ENCODE measurements at regions not wholly inside any gene's neighbourhood (a gene's known extent, or its start where the extent isn't known, plus 50 kb on each side); places are given as distances from the start of the nearest gene placed in this dataset.
"Not testable (repeated sequence)": the region's sequence is repeated elsewhere in the genome, so short reads cannot be mapped to it uniquely, and the experiment has no call there.

GRCh38 chr6:84944926-84945325, 180.5 kb upstream of the TBX18 start:
- H3K27ac Mint-ChIP-seq (ENCODE audit: low read depth); ATAC-seq (replicated peaks; ENCODE audit: extremely low read depth, poor library complexity, severe bottlenecking); H3K4me3 Mint-ChIP-seq; H3K36me3 Mint-ChIP-seq (ENCODE audit: insufficient read depth); H3K27me3 Mint-ChIP-seq; DNase-seq (ENCODE audit: low spot score in 2 of 2); H3K4me1 Mint-ChIP-seq: not testable (repeated sequence)
- H3K9me3 Mint-ChIP-seq = peaks cover 26% of the 10 kb centered on the region

GRCh38 chr6:84943905-84944304, 179.5 kb upstream of the TBX18 start:
- no peaks in the 10 kb centered on the region for H3K36me3 Mint-ChIP-seq (ENCODE audit: insufficient read depth)
- H3K27me3 Mint-ChIP-seq = no peaks in the 10 kb centered on the region
- no peak overlapping the region for H3K4me3 Mint-ChIP-seq
- peaks cover 29% of the 10 kb centered on the region for H3K9me3 Mint-ChIP-seq
- no peaks in the 10 kb centered on the region for H3K4me1 Mint-ChIP-seq
- no peak for DNase-seq (ENCODE audit: low spot score in 2 of 2)
- no peak for ATAC-seq (replicated peaks; ENCODE audit: extremely low read depth, poor library complexity, severe bottlenecking)
- no peak overlapping the region for H3K27ac Mint-ChIP-seq (ENCODE audit: low read depth)

DNA sequence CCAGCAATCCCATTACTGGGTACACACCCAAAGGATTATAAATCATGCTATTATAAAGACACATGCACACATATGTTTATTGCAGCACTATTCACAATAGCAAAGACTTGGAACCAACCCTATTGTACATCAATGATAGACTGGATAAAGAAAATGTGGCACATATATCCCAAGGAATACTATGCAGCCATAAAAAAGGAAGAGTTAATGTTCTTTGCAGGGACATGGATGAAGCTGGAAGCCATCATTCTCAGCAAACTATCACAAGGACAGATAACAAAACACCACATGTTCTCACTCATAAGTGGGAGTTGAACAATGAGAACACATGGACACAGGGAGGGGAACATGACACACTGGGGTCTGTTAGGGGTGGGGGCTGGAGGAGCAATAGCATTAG, 177.2 kb upstream of the TBX18 start:
- not testable (repeated sequence) for DNase-seq (ENCODE audit: low spot score in 2 of 2); H3K27ac Mint-ChIP-seq (ENCODE audit: low read depth); H3K27me3 Mint-ChIP-seq; H3K4me3 Mint-ChIP-seq; ATAC-seq (replicated peaks; ENCODE audit: extremely low read depth, poor library complexity, severe bottlenecking); H3K36me3 Mint-ChIP-seq (ENCODE audit: insufficient read depth); H3K4me1 Mint-ChIP-seq
- H3K9me3 Mint-ChIP-seq = peaks cover 35% of the 10 kb centered on the region

DNA sequence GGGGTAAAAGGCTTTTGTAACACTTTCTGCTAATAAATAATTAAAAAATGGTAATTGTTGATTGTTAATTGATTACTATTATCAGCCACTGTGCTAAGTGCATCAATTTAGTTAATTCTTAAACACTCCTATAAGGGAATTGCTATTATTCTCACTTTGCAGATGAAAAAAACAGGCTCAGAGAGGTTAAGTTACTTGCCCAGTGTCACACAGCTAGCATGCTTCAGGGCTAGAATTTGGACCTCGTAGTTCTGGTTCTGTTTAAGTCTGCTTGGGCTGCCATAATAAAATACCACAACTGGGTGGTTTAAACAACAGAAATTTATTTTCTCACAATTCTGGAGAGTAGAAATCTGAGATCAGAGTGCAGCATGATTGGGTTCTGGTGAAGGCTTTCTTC, 164.8 kb upstream of the TBX18 start:
- Mint-ChIP-seq H3K4me1 (no peaks in the 10 kb centered on the region), H3K9me3 (no peaks in the 10 kb centered on the region), H3K27ac (ENCODE audit: low read depth) (no peak overlapping the region), H3K36me3 (ENCODE audit: insufficient read depth) (no peaks in the 10 kb centered on the region), H3K4me3 (no peak overlapping the region), H3K27me3 (no peaks in the 10 kb centered on the region)
- DNase-seq (ENCODE audit: low spot score in 2 of 2) (no peak), ATAC-seq (replicated peaks; ENCODE audit: extremely low read depth, poor library complexity, severe bottlenecking) (no peak)

- no peaks in the 10 kb centered on the region for H3K4me1 Mint-ChIP-seq
- no peak for DNase-seq (ENCODE audit: low spot score in 2 of 2)
- no peaks in the 10 kb centered on the region for H3K36me3 Mint-ChIP-seq (ENCODE audit: insufficient read depth)
- H3K27me3 Mint-ChIP-seq = no peaks in the 10 kb centered on the region
- no peak for ATAC-seq (replicated peaks; ENCODE audit: extremely low read depth, poor library complexity, severe bottlenecking)
- H3K4me3 Mint-ChIP-seq = no peak overlapping the region
- no peak overlapping the region for H3K27ac Mint-ChIP-seq (ENCODE audit: low read depth)
- no peaks in the 10 kb centered on the region for H3K9me3 Mint-ChIP-seq
These were observed 163.2 kb upstream of the TBX18 start for GRCh38 chr6:84927551-84927950.

DNA sequence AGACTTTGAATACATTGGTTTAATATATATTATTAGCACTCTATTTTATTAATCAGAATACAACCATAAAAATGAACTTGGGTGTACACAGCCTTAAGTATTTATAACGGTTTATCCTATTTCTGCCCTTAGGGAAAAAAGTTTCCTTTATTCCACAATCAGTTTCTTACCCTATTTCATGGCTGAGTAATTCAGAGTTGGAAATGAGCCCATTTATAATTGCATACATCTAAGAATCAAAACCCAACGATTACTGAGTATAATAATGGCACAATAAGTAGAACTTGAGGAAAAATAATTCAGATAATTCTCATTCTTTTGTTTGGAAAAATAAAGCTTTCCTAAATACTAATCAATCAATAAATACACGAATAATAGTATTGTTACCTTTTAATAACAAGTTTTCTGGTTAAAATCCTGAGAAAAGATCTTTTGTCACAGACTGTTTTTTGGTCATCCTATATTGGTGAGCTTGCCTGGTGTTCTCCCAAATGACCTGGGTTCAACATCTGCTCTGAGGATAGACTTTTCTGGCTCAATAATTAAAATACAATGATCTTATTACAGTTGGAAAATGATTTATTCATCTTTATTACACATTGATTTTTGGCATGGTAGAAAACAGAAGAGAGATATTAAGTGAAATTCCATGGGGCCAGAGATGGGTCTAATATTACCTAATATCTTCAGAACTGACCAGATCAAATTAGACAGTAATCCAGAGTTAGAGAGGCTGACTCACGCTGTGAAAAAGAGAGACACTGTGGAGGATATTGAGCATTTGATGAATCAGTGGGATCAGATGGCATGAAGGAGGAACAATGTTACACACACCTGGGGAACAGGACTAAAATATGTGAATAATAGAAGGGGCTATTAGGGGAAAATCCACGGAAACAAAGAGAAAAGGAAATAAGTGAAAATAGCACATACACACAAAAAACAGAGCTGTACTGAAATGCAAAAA, 162.1 kb upstream of the TBX18 start:
- DNase-seq (ENCODE audit: low spot score in 2 of 2) (no peak), ATAC-seq (replicated peaks; ENCODE audit: extremely low read depth, poor library complexity, severe bottlenecking) (no peak)
- H3K4me3 Mint-ChIP-seq = no peak overlapping the region
- peaks cover 3% of the 10 kb centered on the region for H3K9me3 Mint-ChIP-seq
- no peaks in the 10 kb centered on the region for H3K4me1 Mint-ChIP-seq
- H3K27ac Mint-ChIP-seq (ENCODE audit: low read depth) = no peak overlapping the region
- no peaks in the 10 kb centered on the region for H3K36me3 Mint-ChIP-seq (ENCODE audit: insufficient read depth)
- H3K27me3 Mint-ChIP-seq = no peaks in the 10 kb centered on the region

DNA sequence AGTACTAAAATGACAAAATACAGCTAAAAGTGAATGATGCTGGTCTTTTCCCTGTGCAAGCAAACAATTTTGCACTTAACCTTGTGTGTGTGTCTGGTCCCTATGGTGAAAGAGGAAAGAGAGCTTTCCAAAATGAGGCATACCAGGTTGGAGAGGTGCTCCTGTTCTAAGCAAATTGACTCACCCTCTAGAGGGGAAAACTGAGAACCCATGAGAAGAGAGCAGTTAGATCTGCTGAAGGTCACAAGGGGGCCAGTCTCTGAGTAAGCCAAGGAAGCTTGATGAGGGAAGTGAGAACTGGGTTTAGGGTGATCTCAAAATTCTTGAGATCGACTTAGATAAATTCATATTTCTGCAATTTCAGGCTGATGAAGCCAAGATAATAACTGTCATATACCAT, 157.5 kb upstream of the TBX18 start:
- no peak overlapping the region for H3K27ac Mint-ChIP-seq (ENCODE audit: low read depth)
- no peaks in the 10 kb centered on the region for H3K4me1 Mint-ChIP-seq
- H3K9me3 Mint-ChIP-seq = peaks cover 10% of the 10 kb centered on the region
- DNase-seq (ENCODE audit: low spot score in 2 of 2) (no peak), ATAC-seq (replicated peaks; ENCODE audit: extremely low read depth, poor library complexity, severe bottlenecking) (no peak)
- H3K36me3 Mint-ChIP-seq (ENCODE audit: insufficient read depth) = no peaks in the 10 kb centered on the region
- no peaks in the 10 kb centered on the region for H3K27me3 Mint-ChIP-seq
- H3K4me3 Mint-ChIP-seq = no peak overlapping the region

- H3K36me3 Mint-ChIP-seq (ENCODE audit: insufficient read depth) = no peaks in the 10 kb centered on the region
- ATAC-seq (replicated peaks; ENCODE audit: extremely low read depth, poor library complexity, severe bottlenecking) (no peak), DNase-seq (ENCODE audit: low spot score in 2 of 2) (no peak)
- no peak overlapping the region for H3K4me3 Mint-ChIP-seq
- no peaks in the 10 kb centered on the region for H3K27me3 Mint-ChIP-seq
- H3K27ac Mint-ChIP-seq (ENCODE audit: low read depth) = no peak overlapping the region
- H3K9me3 Mint-ChIP-seq = peaks cover 19% of the 10 kb centered on the region
- H3K4me1 Mint-ChIP-seq = no peaks in the 10 kb centered on the region
These were observed 155.6 kb upstream of the TBX18 start for GRCh38 chr6:84920021-84920420.

- H3K36me3 Mint-ChIP-seq (ENCODE audit: insufficient read depth) = no peaks in the 10 kb centered on the region
- no peak overlapping the region for H3K27ac Mint-ChIP-seq (ENCODE audit: low read depth)
- ATAC-seq (replicated peaks; ENCODE audit: extremely low read depth, poor library complexity, severe bottlenecking) (no peak), DNase-seq (ENCODE audit: low spot score in 2 of 2) (no peak)
- no peaks in the 10 kb centered on the region for H3K27me3 Mint-ChIP-seq
- no peaks in the 10 kb centered on the region for H3K4me1 Mint-ChIP-seq
- no peak overlapping the region for H3K4me3 Mint-ChIP-seq
- H3K9me3 Mint-ChIP-seq = peaks cover 32% of the 10 kb centered on the region
These were observed 152.3 kb upstream of the TBX18 start for GRCh38 chr6:84916704-84917103.

DNA sequence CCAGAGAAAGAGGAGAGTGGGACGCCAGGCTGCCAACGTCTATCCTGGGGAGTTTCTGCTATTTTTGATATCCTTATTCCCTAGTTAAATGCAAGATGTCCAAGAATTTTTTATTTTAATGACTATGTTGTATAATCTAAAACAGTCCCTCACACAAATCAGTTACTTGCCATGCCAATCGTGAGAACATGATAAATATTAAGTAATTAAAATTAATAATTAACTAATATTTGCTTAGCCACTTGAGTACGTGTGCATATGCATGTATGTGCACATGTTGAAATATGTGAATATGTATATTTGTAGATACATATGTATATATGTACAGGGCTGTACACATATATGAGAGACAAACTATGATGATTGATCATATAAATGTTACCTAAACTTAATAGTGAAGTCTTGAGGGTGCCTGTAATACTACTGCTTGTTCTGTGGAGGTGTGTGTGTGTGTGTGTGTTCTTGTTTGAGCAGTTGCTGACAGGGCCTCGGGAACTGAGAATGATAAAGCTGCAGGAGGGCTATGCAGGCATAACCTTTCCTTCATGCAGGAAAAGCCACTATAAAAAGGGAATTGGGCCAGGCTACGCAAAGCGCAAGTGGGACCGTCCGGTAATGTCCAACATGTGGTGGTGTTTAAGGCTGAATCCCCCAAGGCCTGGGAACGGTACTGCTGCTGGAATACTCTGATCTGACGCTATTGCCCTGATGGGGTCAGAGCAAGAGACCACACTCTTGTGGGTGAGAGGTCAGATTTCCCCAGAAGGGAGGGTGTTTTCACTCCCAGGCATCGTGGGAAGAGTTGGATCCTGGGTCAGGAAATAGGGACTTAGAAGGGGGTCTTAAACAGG, 148.3 kb upstream of the TBX18 start:
- no peaks in the 10 kb centered on the region for H3K4me1 Mint-ChIP-seq
- DNase-seq (ENCODE audit: low spot score in 2 of 2) = no peak
- peaks cover 23% of the 10 kb centered on the region for H3K9me3 Mint-ChIP-seq
- no peak for ATAC-seq (replicated peaks; ENCODE audit: extremely low read depth, poor library complexity, severe bottlenecking)
- no peak overlapping the region for H3K4me3 Mint-ChIP-seq
- H3K27ac Mint-ChIP-seq (ENCODE audit: low read depth) = no peak overlapping the region
- no peaks in the 10 kb centered on the region for H3K27me3 Mint-ChIP-seq
- no peaks in the 10 kb centered on the region for H3K36me3 Mint-ChIP-seq (ENCODE audit: insufficient read depth)

DNA sequence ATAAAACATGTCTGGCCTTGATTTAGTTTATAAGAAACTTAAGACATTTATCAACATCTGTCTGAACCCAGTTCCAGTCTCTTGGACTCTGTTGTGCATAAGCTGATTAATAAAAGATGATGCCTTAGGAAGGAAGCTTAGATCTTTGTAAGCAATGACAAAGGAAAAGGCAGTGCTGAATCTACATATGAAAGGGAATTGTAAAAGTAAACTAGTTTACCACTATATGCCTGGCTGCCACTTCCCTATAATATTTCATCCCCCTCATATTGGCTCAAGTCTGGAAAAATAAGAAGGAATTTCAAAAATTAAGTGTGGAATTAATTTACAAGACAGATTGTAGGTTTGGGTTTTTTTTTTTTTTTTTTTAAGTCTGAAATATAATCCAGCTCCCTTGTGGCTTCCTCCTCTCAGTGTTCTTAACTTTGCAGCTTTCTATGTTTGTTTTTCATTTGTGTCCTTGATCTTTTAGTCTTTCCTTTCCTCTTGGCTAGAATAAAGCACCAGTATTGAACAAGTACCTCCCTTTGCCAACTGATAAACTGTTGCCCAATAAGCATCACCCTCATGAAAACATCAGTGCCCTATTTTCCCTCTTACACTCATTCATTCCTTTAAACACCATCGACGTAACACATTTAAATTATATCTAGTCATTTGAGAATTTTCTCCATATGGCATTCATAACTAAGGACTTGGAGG, 146.7 kb upstream of the TBX18 start:
- DNase-seq (ENCODE audit: low spot score in 2 of 2) (no peak), ATAC-seq (replicated peaks; ENCODE audit: extremely low read depth, poor library complexity, severe bottlenecking) (no peak)
- no peaks in the 10 kb centered on the region for H3K36me3 Mint-ChIP-seq (ENCODE audit: insufficient read depth)
- H3K27me3 Mint-ChIP-seq = no peaks in the 10 kb centered on the region
- H3K9me3 Mint-ChIP-seq = peaks cover 22% of the 10 kb centered on the region
- H3K27ac Mint-ChIP-seq (ENCODE audit: low read depth) = no peak overlapping the region
- H3K4me1 Mint-ChIP-seq = no peaks in the 10 kb centered on the region
- no peak overlapping the region for H3K4me3 Mint-ChIP-seq

DNA sequence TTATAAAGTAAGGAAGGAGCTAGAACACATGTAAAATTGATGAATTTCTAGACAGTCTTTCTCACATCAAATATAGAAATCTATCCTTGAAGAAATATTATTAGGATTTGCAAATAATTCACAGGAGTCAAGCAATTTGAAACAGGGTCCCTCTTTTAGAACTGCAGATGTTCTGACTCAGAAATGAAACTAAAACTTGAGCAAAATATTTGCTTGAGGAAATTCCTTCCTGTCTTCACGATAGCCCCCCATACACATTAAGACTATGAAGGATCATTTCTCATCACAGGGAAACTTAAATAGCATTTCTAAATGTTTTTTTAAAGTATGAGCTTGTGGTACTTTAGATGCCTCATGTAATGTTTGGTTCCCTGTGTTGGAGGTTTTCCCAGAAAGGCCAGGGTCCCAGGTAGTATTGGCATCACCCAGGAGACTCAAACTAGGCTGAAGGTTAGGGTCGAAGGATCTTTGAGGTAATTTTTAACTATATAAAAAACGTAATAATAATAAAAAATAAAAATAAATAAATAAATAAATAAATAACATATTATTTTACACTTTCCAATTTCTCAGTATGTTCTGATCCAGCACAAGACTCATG, 144.0 kb upstream of the TBX18 start:
- ATAC-seq (replicated peaks; ENCODE audit: extremely low read depth, poor library complexity, severe bottlenecking) = no peak

More for the DNA sequence above, 144.0 kb upstream of the TBX18 start:
- H3K4me3 Mint-ChIP-seq = no peak overlapping the region
- H3K4me1 Mint-ChIP-seq = no peaks in the 10 kb centered on the region
- no peaks in the 10 kb centered on the region for H3K27me3 Mint-ChIP-seq
- peaks cover 10% of the 10 kb centered on the region for H3K9me3 Mint-ChIP-seq
- H3K36me3 Mint-ChIP-seq (ENCODE audit: insufficient read depth) = no peaks in the 10 kb centered on the region
- no peak for DNase-seq (ENCODE audit: low spot score in 2 of 2)
- H3K27ac Mint-ChIP-seq (ENCODE audit: low read depth) = no peak overlapping the region
